ENCODE measurements at regions not wholly inside any gene's neighbourhood (a gene's known extent, or its start where the extent isn't known, plus 50 kb on each side); places are given as distances from the start of the nearest gene placed in this dataset.

- Histone ChIP-seq H3K14ac (ENCODE audit: insufficient read length) (no peak overlapping the region), H3K27me3 (replicated peaks in 1 of 4; ENCODE audit: control insufficient read depth in 3 of 4, extremely low read depth in 1 of 4, insufficient read depth in 3 of 4, low read length in 3 of 4) (no peaks in the 10 kb centered on the region), H3K4me3 (ENCODE audit: extremely low read depth in 1 of 4, insufficient read depth in 2 of 4, low read depth in 3 of 4, low read length in 4 of 4) (no peak overlapping the region), H3K4me2 (ENCODE audit: insufficient read depth in 1 of 2, low read depth in 2 of 2, low read length in 2 of 2) (no peak overlapping the region), H4K91ac (replicated peaks; ENCODE audit: insufficient read length, low read length) (no peak overlapping the region), H3K23me2 (ENCODE audit: low read depth, low read length) (no peaks in the 10 kb centered on the region), H2BK15ac (ENCODE audit: low read length) (no peak overlapping the region), H3K4ac (replicated peaks; ENCODE audit: insufficient read length, low read depth, low read length) (no peak overlapping the region), H3K23ac (ENCODE audit: insufficient read length) (no peak overlapping the region), H3K4me1 (replicated peaks in 1 of 4; ENCODE audit: control insufficient read depth in 3 of 4, insufficient read depth in 4 of 4, low read length in 3 of 4) (no peaks in the 10 kb centered on the region), H2AK5ac (ENCODE audit: low read depth, low read length) (no peak overlapping the region), H3K9me3 (ENCODE audit: insufficient read depth in 2 of 2, low read depth in 1 of 2, low read length in 1 of 2) (no peaks in the 10 kb centered on the region), H4K20me1 (replicated peaks in 1 of 2; ENCODE audit: control insufficient read depth in 1 of 2, insufficient read depth in 2 of 2, low read length in 2 of 2) (no peaks in the 10 kb centered on the region), H3K27ac (ENCODE audit: low read depth, low read length) (no peak overlapping the region), H3K79me2 (ENCODE audit: control insufficient read depth in 1 of 2, insufficient read depth in 2 of 2, low read length in 2 of 2) (no peaks in the 10 kb centered on the region), H2BK120ac (replicated peaks; ENCODE audit: low read depth, low read length) (no peak overlapping the region), H3K18ac (ENCODE audit: extremely low read depth, low read length) (no peak overlapping the region), H2BK20ac (ENCODE audit: low read length) (no peak overlapping the region), H3K36me3 (ENCODE audit: control insufficient read depth in 2 of 4, insufficient read depth in 4 of 4, low read length in 3 of 4) (no peaks in the 10 kb centered on the region), H3K56ac (replicated peaks; ENCODE audit: insufficient read length, low read depth, low read length) (no peak overlapping the region), H3K79me1 (ENCODE audit: low read depth, low read length) (no peaks in the 10 kb centered on the region), H2BK5ac (ENCODE audit: low read depth, low read length) (no peak overlapping the region), H4K8ac (ENCODE audit: extremely low read depth, insufficient read depth, low read length) (no peak overlapping the region), H2BK12ac (ENCODE audit: low read depth, low read length) (no peak overlapping the region), H4K5ac (ENCODE audit: insufficient read length, low read depth, low read length) (no peak overlapping the region), H2AFZ (ENCODE audit: low read length) (no peak overlapping the region), H3K9ac (replicated peaks in 1 of 4; ENCODE audit: extremely low read depth in 1 of 4, low read depth in 3 of 4, low read length in 3 of 4) (no peak overlapping the region)
- DNase-seq (ENCODE audit: low read depth in 1 of 2, low spot score in 2 of 2) (no peak), FAIRE-seq (no peak)
- CTCF ChIA-PET (ENCODE audit: partially characterized antibody): interaction anchor here (1.7 kb wide), 1 partner anchor 81 kb away, joined by 3 read pairs; no protein-coding TSS in a partner anchor
- WGBS, 2 experiments (ENCODE audit: extremely low coverage in 1 of 2, insufficient coverage in 1 of 2, insufficient read length in 1 of 2, insufficient replicate concordance in 2 of 2, low coverage in 1 of 2, low lambda C conversion rate in 2 of 2, missing lambda C conversion rate in 1 of 2): 88% methylated on average over 2 of the region's 2 CpGs; no CpG with 5 or more reads in 1 of the 2 experiments
- TF ChIP-seq KDM4A (IDR thresholded peaks at IDR 0.05; ENCODE audit: low read depth, low read length, severe bottlenecking) (no peak), RXRA (IDR thresholded peaks at IDR 0.05; ENCODE audit: insufficient read depth, low read depth, low read length) (no peak), TBP (IDR thresholded peaks at IDR 0.05; ENCODE audit: low read depth, low read length) (no peak), MAX (IDR thresholded peaks at IDR 0.05) (no peak), EP300 (IDR thresholded peaks at IDR 0.05; ENCODE audit: borderline replicate concordance in 1 of 2, low read depth in 2 of 2, low read length in 2 of 2) (no peak), CTCF (IDR thresholded peaks at IDR 0.05; ENCODE audit: control extremely low read depth in 1 of 3, insufficient read depth in 1 of 3, low read depth in 1 of 3, low read length in 3 of 3) (no peak)
- POLR2A ChIA-PET (ENCODE audit: partially characterized antibody): interaction anchor here (0.6 kb wide), 1 partner anchor 1364 kb away, joined by 3 read pairs; no protein-coding TSS in a partner anchor
These were observed 593.7 kb downstream of the DNAH5 start for GRCh38 chr5:13350767-13351166.

Data from H1 (cell line).